Keratinocyte (primary cell): ENCODE measurements at regions not wholly inside any gene's neighbourhood (a gene's known extent, or its start where the extent isn't known, plus 50 kb on each side); places are given as distances from the start of the nearest gene placed in this dataset.

Experiments
- DNase-seq: peaks from one replicate; pipeline ENCODE4 v3.0.0-alpha.2; 2011; ENCODE audit warnings: low read depth, missing footprints, low spot score
- FAIRE-seq: peaks from 2 replicates; lab custom pipeline; 2011; peaks lifted over from hg19 to GRCh38; lab: Jason Lieb, UNC
- H2AFZ ChIP-seq: 2 replicates; pipeline ENCODE4 v1.6.0; 2012; ENCODE audit warnings: low read length, control low read depth, inconsistent platforms; ENCODE audit not compliant: control insufficient read depth
- H3K27ac ChIP-seq: 2 replicates; pipeline ENCODE4 v1.5.1; 2011; ENCODE audit warnings: low read length; ENCODE audit not compliant: control insufficient read depth, insufficient read depth
- H3K27me3 ChIP-seq: 3 replicates; pipeline ENCODE4 v1.6.0; 2011; ENCODE audit warnings: low read length; ENCODE audit not compliant: control insufficient read depth, insufficient read depth; ENCODE audit errors: extremely low read depth
- H3K36me3 ChIP-seq, 2 experiments: 2 replicates in 1 of 2; 3 replicates in 1 of 2; pipeline ENCODE4 v1.5.1; 2011; ENCODE audit warnings: low read length in 2 of 2, mild to moderate bottlenecking in 1 of 2; ENCODE audit not compliant: control insufficient read depth in 2 of 2, insufficient read depth in 2 of 2; ENCODE audit errors: extremely low read depth in 1 of 2
- H3K4me1 ChIP-seq: 3 replicates; pipeline ENCODE4 v1.5.1; 2011; ENCODE audit warnings: low read length; ENCODE audit not compliant: control insufficient read depth, insufficient read depth; ENCODE audit errors: extremely low read depth
- H3K4me2 ChIP-seq: 3 replicates; pipeline ENCODE4 v1.6.0; 2011; ENCODE audit warnings: low read depth, low read length; ENCODE audit not compliant: control insufficient read depth, insufficient read depth; ENCODE audit errors: extremely low read depth
- H3K4me3 ChIP-seq, 3 experiments: fragments of 200-600 bp in 1 of 3; sonication (generic) in 1 of 3; 2 replicates in 2 of 3; 3 replicates in 1 of 3; pipeline ENCODE4 v1.5.1; 2011 to 2016; ENCODE audit warnings: low read length in 3 of 3, mild to moderate bottlenecking in 3 of 3, control low read depth in 2 of 3, inconsistent platforms in 1 of 3, low read depth in 1 of 3, mixed read lengths in 1 of 3, mixed run types in 1 of 3, moderate library complexity in 1 of 3; ENCODE audit not compliant: control insufficient read depth in 2 of 3, insufficient read depth in 2 of 3; ENCODE audit errors: extremely low read depth in 1 of 3
- H3K79me2 ChIP-seq: 2 replicates; pipeline ENCODE4 v1.6.0; 2012; ENCODE audit warnings: low read length; ENCODE audit not compliant: control insufficient read depth, insufficient read depth
- H3K9ac ChIP-seq: 3 replicates; pipeline ENCODE4 v1.6.0; 2011; ENCODE audit warnings: low read length; ENCODE audit not compliant: control insufficient read depth, insufficient read depth; ENCODE audit errors: extremely low read depth
- H3K9me1 ChIP-seq: 3 replicates; pipeline ENCODE4 v1.6.0; 2011; ENCODE audit warnings: low read length; ENCODE audit not compliant: control insufficient read depth, insufficient read depth; ENCODE audit errors: extremely low read depth
- H3K9me3 ChIP-seq: 2 replicates; pipeline ENCODE4 v1.5.1; 2012; ENCODE audit warnings: low read depth, low read length; ENCODE audit not compliant: control insufficient read depth
- H4K20me1 ChIP-seq: 3 replicates; pipeline ENCODE4 v1.6.0; 2011; ENCODE audit warnings: low read length; ENCODE audit not compliant: control insufficient read depth, insufficient read depth; ENCODE audit errors: extremely low read depth
- EZH2 ChIP-seq: IDR thresholded peaks from one replicate; pipeline ENCODE4 v1.6.1; 2012; ENCODE audit warnings: inconsistent platforms, mild to moderate bottlenecking, low read length, moderate library complexity
- dilution Hi-C: fragments of 300-500 bp; cut with MboI; formaldehyde crosslinking; loops from one replicate; pipeline ENCODE4 v1.7.0; 2020; ENCODE audit warnings: low sequenced_read_pairs; ENCODE audit not compliant: extremely low pct_ligation_motif_present
- TF ChIP-seq, protein P1 (sequence below), 3 experiments: IDR thresholded peaks in 1 of 3; conservative IDR thresholded peaks in 1 of 3; optimal IDR thresholded peaks in 1 of 3; 2 replicates in 2 of 3; 3 replicates in 1 of 3; pipeline versions ENCODE3 to v1.5.1; 2011; ENCODE audit warnings: low read length in 3 of 3, mild to moderate bottlenecking in 3 of 3, moderate library complexity in 2 of 3, control low read depth in 1 of 3, inconsistent platforms in 1 of 3; ENCODE audit not compliant: insufficient read depth in 2 of 3; ENCODE audit errors: extremely low read depth in 1 of 3

DNA sequence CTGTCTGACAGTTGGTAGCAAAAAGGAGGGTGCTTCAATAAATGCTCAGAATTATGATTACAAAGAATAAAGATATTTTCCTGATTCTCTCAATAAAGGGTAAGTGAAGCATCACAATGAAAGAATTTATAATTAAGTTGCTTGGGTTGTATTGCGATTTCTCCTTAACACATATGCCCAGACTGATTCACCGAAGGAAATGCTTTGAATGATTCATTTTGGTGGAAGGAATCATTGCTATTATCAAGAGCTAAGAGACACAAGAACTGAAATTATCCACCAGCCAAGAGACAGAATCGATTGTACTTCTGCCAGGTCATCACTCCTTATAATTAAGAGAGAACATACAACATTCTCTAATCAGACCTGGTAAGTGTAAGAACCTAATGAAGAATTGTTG lies 301.4 kb downstream of the NR4A2 start:
- dilution Hi-C loops: no loop called here
- FAIRE-seq: no peak

DNA sequence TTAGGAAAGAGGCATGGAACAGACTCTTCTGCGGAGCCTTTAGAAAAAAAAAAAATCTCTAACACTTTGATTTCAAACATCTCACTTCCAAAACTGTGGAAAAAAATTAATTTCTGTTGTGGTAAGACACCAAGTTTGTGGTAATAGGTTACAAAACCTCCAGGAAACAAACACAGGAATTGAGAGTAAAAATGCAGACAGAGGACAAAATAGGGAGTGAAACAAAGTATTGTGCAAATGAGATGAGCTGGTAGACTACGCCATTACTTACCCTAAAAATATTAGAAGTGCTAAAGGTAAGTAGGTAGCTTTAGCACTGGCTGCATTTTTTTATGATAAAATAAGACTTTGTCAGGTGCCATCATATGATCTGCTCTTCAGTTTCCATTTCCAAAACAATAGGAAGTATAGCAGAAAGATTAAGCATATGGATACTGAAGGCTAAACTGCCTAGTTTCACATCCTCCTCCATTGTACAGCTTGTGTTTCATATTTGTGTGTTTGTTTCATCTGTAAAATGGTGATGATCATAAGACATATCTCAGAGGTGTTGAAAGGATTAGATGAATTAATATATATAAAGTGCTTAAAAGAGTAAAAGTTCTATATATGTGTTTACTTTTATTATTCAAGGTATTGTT lies 309.2 kb downstream of the NR4A2 start:
- Histone ChIP-seq H3K9ac (no peak overlapping the region), H2AFZ (no peak overlapping the region), H3K9me3 (no peaks in the 10 kb centered on the region), H3K27ac (no peak overlapping the region), H3K27me3 (no peaks in the 10 kb centered on the region), H4K20me1 (no peaks in the 10 kb centered on the region), H3K36me3 (no peaks in the 10 kb centered on the region), H3K4me2 (no peak overlapping the region), H3K9me1 (no peaks in the 10 kb centered on the region), H3K79me2 (no peaks in the 10 kb centered on the region), H3K4me3 (no peak overlapping the region), H3K4me1 (peaks cover 3% of the 10 kb centered on the region)
- FAIRE-seq (no peak), DNase-seq (no peak)
- TF ChIP-seq EZH2: no peak
- TF ChIP-seq, protein P1, sequence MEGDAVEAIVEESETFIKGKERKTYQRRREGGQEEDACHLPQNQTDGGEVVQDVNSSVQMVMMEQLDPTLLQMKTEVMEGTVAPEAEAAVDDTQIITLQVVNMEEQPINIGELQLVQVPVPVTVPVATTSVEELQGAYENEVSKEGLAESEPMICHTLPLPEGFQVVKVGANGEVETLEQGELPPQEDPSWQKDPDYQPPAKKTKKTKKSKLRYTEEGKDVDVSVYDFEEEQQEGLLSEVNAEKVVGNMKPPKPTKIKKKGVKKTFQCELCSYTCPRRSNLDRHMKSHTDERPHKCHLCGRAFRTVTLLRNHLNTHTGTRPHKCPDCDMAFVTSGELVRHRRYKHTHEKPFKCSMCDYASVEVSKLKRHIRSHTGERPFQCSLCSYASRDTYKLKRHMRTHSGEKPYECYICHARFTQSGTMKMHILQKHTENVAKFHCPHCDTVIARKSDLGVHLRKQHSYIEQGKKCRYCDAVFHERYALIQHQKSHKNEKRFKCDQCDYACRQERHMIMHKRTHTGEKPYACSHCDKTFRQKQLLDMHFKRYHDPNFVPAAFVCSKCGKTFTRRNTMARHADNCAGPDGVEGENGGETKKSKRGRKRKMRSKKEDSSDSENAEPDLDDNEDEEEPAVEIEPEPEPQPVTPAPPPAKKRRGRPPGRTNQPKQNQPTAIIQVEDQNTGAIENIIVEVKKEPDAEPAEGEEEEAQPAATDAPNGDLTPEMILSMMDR (optimal IDR thresholded peaks at IDR 0.05 in 1 of 3, IDR thresholded peaks at IDR 0.05 in 1 of 3, conservative IDR thresholded peaks at IDR 0.05 in 1 of 3; ENCODE audit: extremely low read depth in 1 of 3, insufficient read depth in 2 of 3, low read length in 3 of 3): no peak
- dilution Hi-C loops: no loop called here

More for the DNA sequence above, 301.4 kb downstream of the NR4A2 start:
- Histone ChIP-seq H2AFZ (no peak overlapping the region), H3K36me3 (no peaks in the 10 kb centered on the region), H3K4me1 (no peaks in the 10 kb centered on the region), H3K4me3 (no peak overlapping the region), H4K20me1 (no peaks in the 10 kb centered on the region), H3K4me2 (no peak overlapping the region), H3K27ac (no peak overlapping the region), H3K27me3 (no peaks in the 10 kb centered on the region), H3K9me1 (no peaks in the 10 kb centered on the region), H3K79me2 (no peaks in the 10 kb centered on the region), H3K9ac (no peak overlapping the region), H3K9me3 (no peaks in the 10 kb centered on the region)
- no peak for TF ChIP-seq EZH2
- TF ChIP-seq, protein P1 (optimal IDR thresholded peaks at IDR 0.05 in 1 of 3, IDR thresholded peaks at IDR 0.05 in 1 of 3, conservative IDR thresholded peaks at IDR 0.05 in 1 of 3; ENCODE audit: extremely low read depth in 1 of 3, insufficient read depth in 2 of 3, low read length in 3 of 3): no peak
- no peak for DNase-seq
